GM12878 (cell line): ENCODE measurements at regions not wholly inside any gene's neighbourhood (a gene's known extent, or its start where the extent isn't known, plus 50 kb on each side); places are given as distances from the start of the nearest gene placed in this dataset.

Experiments used
- ATAC-seq: fragments of 200-7000 bp; cut with Tn5 transposase; 3 replicates; pipeline ENCODE4 v1.9.1; 2020; ENCODE audit warnings: mild to moderate bottlenecking, moderate library complexity
- BruUV-seq: library from RNA; stranded (reverse); fragments of 400-500 nt; replicated peaks from 2 replicates; lab custom pipeline; 2021; lab: Mats Ljungman, UMichigan
- CTCF ChIA-PET: fragments of 300-600 bp; sonication (Branson Sonifier 250); formaldehyde crosslinking; extraction: SDS; loops from one replicate; lab custom pipeline; 2021; ENCODE audit warnings: inconsistent platforms; lab: Yijun Ruan, JAX
- POLR2A ChIA-PET: fragments of 350-600 bp; formaldehyde crosslinking; extraction: SDS; loops from one replicate; lab custom pipeline; 2021; ENCODE audit warnings: inconsistent platforms; lab: Charles Lee
- RAD21 ChIA-PET: fragments of 300-600 bp; sonication (Branson Sonifier 250); formaldehyde crosslinking; loops from one replicate; lab custom pipeline; 2023; ENCODE audit warnings: antibody characterized with exemption; ENCODE audit not compliant: unreplicated experiment; lab: Charles Lee
- SMC1A ChIA-PET: fragments of 300-600 bp; sonication (Branson Sonifier 250); formaldehyde crosslinking; loops from one replicate; lab custom pipeline; 2023; ENCODE audit not compliant: unreplicated experiment, uncharacterized antibody; lab: Charles Lee
- DNase-seq: peaks from one replicate; pipeline ENCODE4 v3.0.0-alpha.2; 2011; ENCODE audit warnings: low read depth, low spot score
- FAIRE-seq: peaks from 3 replicates; lab custom pipeline; 2011; peaks lifted over from hg19 to GRCh38; lab: Jason Lieb, UNC
- H2AFZ ChIP-seq: 2 replicates; pipeline ENCODE4 v1.6.0; 2011; ENCODE audit warnings: low read depth, low read length, control low read depth; ENCODE audit not compliant: control insufficient read depth
- H3K27ac ChIP-seq: 2 replicates; pipeline ENCODE4 v1.5.1; 2011; ENCODE audit warnings: control low read depth; ENCODE audit not compliant: control insufficient read depth, insufficient read depth
- H3K27me3 ChIP-seq, 2 experiments: replicated peaks in 1 of 2; 2 replicates each; pipeline versions ENCODE4 v1.6.0 to v1.6.1; 2011; ENCODE audit warnings: low read length in 1 of 2; ENCODE audit not compliant: control insufficient read depth in 2 of 2, insufficient read depth in 2 of 2
- H3K36me3 ChIP-seq, 2 experiments: 2 replicates each; pipeline ENCODE4 v1.5.1; 2011; ENCODE audit warnings: low read length in 1 of 2; ENCODE audit not compliant: control insufficient read depth in 2 of 2, insufficient read depth in 2 of 2
- H3K4me1 ChIP-seq: 2 replicates; pipeline ENCODE4 v1.6.1; 2011; ENCODE audit warnings: mild to moderate bottlenecking, low read length, moderate library complexity, mixed read lengths; ENCODE audit not compliant: control insufficient read depth, insufficient read depth
- H3K4me2 ChIP-seq: 2 replicates; pipeline ENCODE4 v1.6.0; 2011; ENCODE audit warnings: control low read depth; ENCODE audit not compliant: control insufficient read depth, insufficient read depth
- H3K4me3 ChIP-seq: fragments of 200-600 bp; sonication (generic); 2 replicates; pipeline ENCODE4 v1.5.1; 2016
- H3K79me2 ChIP-seq: 2 replicates; pipeline ENCODE4 v1.6.0; 2011; ENCODE audit warnings: low read length; ENCODE audit not compliant: control insufficient read depth, insufficient read depth
- H3K9ac ChIP-seq: 2 replicates; pipeline ENCODE4 v1.8.0; 2011; ENCODE audit warnings: low read length, control low read depth, mixed read lengths; ENCODE audit not compliant: control insufficient read depth, insufficient read depth
- H3K9me3 ChIP-seq: replicated peaks from 3 replicates; pipeline ENCODE4 v1.5.1; 2011; ENCODE audit warnings: mild to moderate bottlenecking, low read length; ENCODE audit not compliant: control insufficient read depth, insufficient read depth
- H4K20me1 ChIP-seq: 2 replicates; pipeline ENCODE4 v1.6.0; 2011; ENCODE audit not compliant: control insufficient read depth, insufficient read depth
- BCL11A ChIP-seq: IDR thresholded peaks from 2 replicates; pipeline ENCODE4 v1.6.1; 2011; ENCODE audit warnings: low read depth, low read length
- CBFB ChIP-seq: IDR thresholded peaks from 2 replicates; pipeline ENCODE4 v1.6.1; 2016; ENCODE audit warnings: antibody characterized with exemption, low read depth
- ELK1 ChIP-seq: IDR thresholded peaks from 2 replicates; pipeline ENCODE4 v1.6.1; 2012; ENCODE audit warnings: low read depth, low read length, improper control_type of control experiment
- EZH2 ChIP-seq: IDR thresholded peaks from 2 replicates; pipeline ENCODE4 v1.6.1; 2012; ENCODE audit warnings: low read depth, mild to moderate bottlenecking, control low read depth, inconsistent platforms, low read length, borderline replicate concordance; ENCODE audit not compliant: control insufficient read depth
- GATAD2B ChIP-seq: fragments of 450-650 bp; conservative IDR thresholded peaks from 2 replicates; pipeline ENCODE4 v1.6.1; 2017; ENCODE audit warnings: low read depth, mild to moderate bottlenecking, moderate library complexity
- NFYB ChIP-seq: IDR thresholded peaks from 2 replicates; pipeline ENCODE4 v1.6.1; 2011; ENCODE audit warnings: low read depth, mild to moderate bottlenecking, low read length, improper control_type of control experiment, moderate library complexity; ENCODE audit not compliant: insufficient read depth
- NR2C2 ChIP-seq: IDR thresholded peaks from 2 replicates; pipeline ENCODE4 v1.6.1; 2011; ENCODE audit warnings: borderline replicate concordance, low read depth; ENCODE audit not compliant: control insufficient read depth, insufficient read length
- RCOR1 ChIP-seq: conservative IDR thresholded peaks from 2 replicates; pipeline ENCODE4 v1.6.1; 2012; ENCODE audit warnings: low read depth, low read length, improper control_type of control experiment
- RUNX3 ChIP-seq: IDR thresholded peaks from 2 replicates; pipeline ENCODE4 v1.6.1; 2012; ENCODE audit warnings: low read length, inconsistent platforms
- SMARCA5 ChIP-seq: fragments of 450-650 bp; IDR thresholded peaks from 2 replicates; pipeline ENCODE4 v1.6.1; 2017; ENCODE audit warnings: mild to moderate bottlenecking
- TCF3 ChIP-seq: IDR thresholded peaks from 2 replicates; pipeline ENCODE4 v1.6.1; 2012; ENCODE audit warnings: low read depth, mild to moderate bottlenecking, low read length, borderline replicate concordance; ENCODE audit not compliant: insufficient read depth
- USF2 ChIP-seq: IDR thresholded peaks from 2 replicates; pipeline ENCODE4 v1.6.1; 2011; ENCODE audit warnings: low read depth, low read length, improper control_type of control experiment, borderline replicate concordance
- ZNF217 ChIP-seq: fragments of 450-650 bp; IDR thresholded peaks from 2 replicates; pipeline ENCODE4 v1.6.1; 2017; ENCODE audit warnings: antibody characterized with exemption, mild to moderate bottlenecking
- ZNF24 ChIP-seq: fragments of 450-650 bp; IDR thresholded peaks from 2 replicates; pipeline ENCODE4 v1.6.1; 2017; ENCODE audit warnings: antibody characterized with exemption, mild to moderate bottlenecking
- ZSCAN29 ChIP-seq: fragments of 450-650 bp; IDR thresholded peaks from 2 replicates; pipeline ENCODE4 v1.6.1; 2017; ENCODE audit warnings: mild to moderate bottlenecking, moderate library complexity
- WGBS: methylation state at CpG from one replicate; pipeline ENCODE4 v1.1.6; 2016; ENCODE audit warnings: low lambda C conversion rate; ENCODE audit not compliant: insufficient replicate concordance, insufficient coverage; ENCODE audit errors: missing lambda C conversion rate; 5-methylcytosine and 5-hydroxymethylcytosine counted together
- in situ Hi-C: fragments of 300-500 bp; cut with MboI; formaldehyde crosslinking; loops from 9 replicates; pipeline ENCODE4 v1.14.3; 2018; ENCODE audit warnings: mixed read lengths
- intact Hi-C: fragments of 100-400 bp; cut with micrococcal nuclease; formaldehyde crosslinking; loops from one replicate; pipeline ENCODE4 v1.14.2; 2022; ENCODE audit not compliant: unreplicated experiment
- TF ChIP-seq, protein P1 (sequence below): IDR thresholded peaks from 2 replicates; pipeline ENCODE4 v1.6.1; 2012; ENCODE audit warnings: low read depth, low read length, improper control_type of control experiment

DNA sequence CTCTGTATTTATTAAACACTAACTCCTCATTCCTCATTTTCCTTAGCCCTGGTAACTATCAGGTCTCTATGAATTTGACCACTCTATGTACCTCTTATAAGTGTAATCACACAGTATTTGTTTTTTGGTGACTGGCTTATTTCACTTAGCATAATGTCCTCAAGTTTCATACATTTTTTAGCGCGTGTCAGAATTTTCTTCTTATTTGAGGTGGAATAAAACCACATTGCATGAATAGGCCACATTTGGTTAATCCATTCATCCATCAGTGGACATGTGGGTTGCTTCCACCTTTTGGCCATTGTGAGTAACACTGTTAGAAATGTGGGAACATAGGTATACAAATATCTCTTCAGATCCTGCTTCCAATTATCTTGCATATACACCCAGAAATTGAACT is 341.2 kb upstream of the BOD1L1 start:
- RAD21 ChIA-PET: no interaction called here

GRCh38 chr4:13970349-13970748 is 342.8 kb upstream of the BOD1L1 start:
- Histone ChIP-seq H2AFZ (no peak overlapping the region), H4K20me1 (no peaks in the 10 kb centered on the region), H3K79me2 (no peaks in the 10 kb centered on the region), H3K4me2 (no peak overlapping the region), H3K27me3 (no peaks in the 10 kb centered on the region), H3K4me1 (no peaks in the 10 kb centered on the region), H3K4me3 (no peak overlapping the region), H3K36me3 (no peaks in the 10 kb centered on the region), H3K27ac (no peak overlapping the region), H3K9me3 (no peaks in the 10 kb centered on the region), H3K9ac (no peak overlapping the region)
- FAIRE-seq: no peak
- ATAC-seq: no peak
- no TSS peak for BruUV-seq
- ChIA-PET RAD21 (no interaction called here), SMC1A (interaction anchor here (1.0 kb wide), 1 partner anchor 30 kb away, joined by 4 read pairs; no protein-coding TSS in a partner anchor), POLR2A (no interaction called here), CTCF (no interaction called here)
- WGBS: 10% methylated on average over 2 of the region's 2 CpGs
- in situ Hi-C loops: no loop called here
- intact Hi-C loops: no loop called here
- DNase-seq: no peak
- no peak for TF ChIP-seq ZNF217
- no peak for TF ChIP-seq USF2
- TF ChIP-seq CBFB: no peak
- no peak for TF ChIP-seq ZNF24
- no peak for TF ChIP-seq ELK1
- TF ChIP-seq EZH2: no peak
- TF ChIP-seq SMARCA5: no peak
- TF ChIP-seq GATAD2B: no peak

More for the DNA sequence above, 341.2 kb upstream of the BOD1L1 start:
- Histone ChIP-seq H2AFZ (no peak overlapping the region), H3K4me3 (no peak overlapping the region), H3K79me2 (no peaks in the 10 kb centered on the region), H3K36me3 (no peaks in the 10 kb centered on the region), H3K4me1 (no peaks in the 10 kb centered on the region), H3K9me3 (no peaks in the 10 kb centered on the region), H3K4me2 (no peak overlapping the region), H3K27me3 (no peaks in the 10 kb centered on the region), H3K9ac (no peak overlapping the region), H4K20me1 (no peaks in the 10 kb centered on the region), H3K27ac (no peak overlapping the region)
- WGBS: 100% methylated on average over 2 of the region's 2 CpGs
- no peak for ATAC-seq
- ChIA-PET POLR2A (no interaction called here), CTCF (no interaction called here), SMC1A (interaction anchor here (0.6 kb wide), 1 partner anchor 147 kb away, joined by 3 read pairs; no protein-coding TSS in a partner anchor)
- intact Hi-C loops (loop anchor here (10.0 kb wide), 1 partner anchor 214 kb away; no protein-coding TSS in a partner anchor), in situ Hi-C loops (no loop called here)
- DNase-seq: no peak
- TF ChIP-seq, protein P1, sequence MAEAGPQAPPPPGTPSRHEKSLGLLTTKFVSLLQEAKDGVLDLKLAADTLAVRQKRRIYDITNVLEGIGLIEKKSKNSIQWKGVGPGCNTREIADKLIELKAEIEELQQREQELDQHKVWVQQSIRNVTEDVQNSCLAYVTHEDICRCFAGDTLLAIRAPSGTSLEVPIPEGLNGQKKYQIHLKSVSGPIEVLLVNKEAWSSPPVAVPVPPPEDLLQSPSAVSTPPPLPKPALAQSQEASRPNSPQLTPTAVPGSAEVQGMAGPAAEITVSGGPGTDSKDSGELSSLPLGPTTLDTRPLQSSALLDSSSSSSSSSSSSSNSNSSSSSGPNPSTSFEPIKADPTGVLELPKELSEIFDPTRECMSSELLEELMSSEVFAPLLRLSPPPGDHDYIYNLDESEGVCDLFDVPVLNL: no peak
- no peak for TF ChIP-seq NR2C2
- no peak for TF ChIP-seq TCF3
- no peak for TF ChIP-seq BCL11A
- TF ChIP-seq NFYB: no peak
- no peak for TF ChIP-seq RUNX3
- TF ChIP-seq RCOR1: no peak
- TF ChIP-seq ZSCAN29: no peak
- no peak for FAIRE-seq
- BruUV-seq: no TSS peak
